GM21786 (cell line): ENCODE measurements at regions not wholly inside any gene's neighbourhood (a gene's known extent, or its start where the extent isn't known, plus 50 kb on each side); places are given as distances from the start of the nearest gene placed in this dataset.
"Not testable (repeated sequence)": the region's sequence is repeated elsewhere in the genome, so short reads cannot be mapped to it uniquely, and the experiment has no call there.

Source experiments
- ATAC-seq: cut with Tn5 transposase; IDR thresholded peaks from one replicate; pipeline ENCODE4 v1.9.1; 2021; ENCODE audit not compliant: unreplicated experiment

GRCh38 chr6:154920495-154921200 is 74.5 kb upstream of the TIAM2 start:
- no peak for ATAC-seq

GRCh38 chr6:154921482-154921881 is 73.6 kb upstream of the TIAM2 start:
- ATAC-seq = no peak

- no peak for ATAC-seq
Observed at GRCh38 chr6:154923199-154923869, 71.8 kb upstream of the TIAM2 start.

GRCh38 chr6:154925130-154925529 is 70.0 kb upstream of the TIAM2 start:
- ATAC-seq = no peak

- ATAC-seq = no peak
Observed at GRCh38 chr6:154926366-154926765, 68.7 kb upstream of the TIAM2 start.

GRCh38 chr6:154928325-154928922 is 66.7 kb upstream of the TIAM2 start:
- peak; percentile 53 for ATAC-seq

GRCh38 chr6:154930451-154930851 is 64.7 kb upstream of the TIAM2 start:
- no peak for ATAC-seq

GRCh38 chr6:154931711-154932424 is 63.2 kb upstream of the TIAM2 start:
- no peak for ATAC-seq

- ATAC-seq = no peak
Observed at GRCh38 chr6:154932515-154933027, 62.5 kb upstream of the TIAM2 start.

- no peak for ATAC-seq
Observed at GRCh38 chr6:154933181-154933827, 61.8 kb upstream of the TIAM2 start.

- no peak for ATAC-seq
Observed at GRCh38 chr6:154937306-154938220, 57.6 kb upstream of the TIAM2 start.

- ATAC-seq = no peak
Observed at GRCh38 chr6:154938221-154938580, 56.9 kb upstream of the TIAM2 start.

GRCh38 chr6:154938727-154939285 is 56.3 kb upstream of the TIAM2 start:
- not testable (repeated sequence) for ATAC-seq

- no peak for ATAC-seq
Observed at GRCh38 chr6:154942770-154943169, 52.3 kb upstream of the TIAM2 start.

GRCh38 chr6:154945271-154945890 is 49.7 kb upstream of the TIAM2 start:
- ATAC-seq = no peak
